ENCODE measurements at regions not wholly inside any gene's neighbourhood (a gene's known extent, or its start where the extent isn't known, plus 50 kb on each side); places are given as distances from the start of the nearest gene placed in this dataset.

DNA sequence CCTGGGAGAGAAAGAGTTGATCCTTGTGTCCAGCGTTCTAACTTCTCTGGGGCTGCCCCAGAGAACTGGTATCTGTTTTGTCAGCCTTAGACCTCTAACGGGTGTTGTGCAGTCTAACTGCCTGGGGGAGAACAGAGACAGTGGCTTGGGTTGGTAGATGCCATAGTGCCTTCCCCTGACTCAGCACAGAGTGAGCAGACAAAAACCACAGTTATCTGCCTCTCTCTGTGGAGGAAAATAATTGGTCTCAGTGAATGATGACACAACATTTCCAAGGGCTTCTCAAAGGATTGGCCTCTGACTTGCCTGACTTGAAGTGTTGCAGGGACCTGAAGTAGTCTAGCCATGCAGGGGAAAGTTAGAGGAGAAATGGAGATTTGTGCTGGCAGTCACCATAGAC is 226.2 kb upstream of the MAN1A1 start:
- DNase-seq (ENCODE audit: low spot score): no peak
- TF ChIP-seq CTCF (conservative IDR thresholded peaks at IDR 0.05; ENCODE audit: low read depth): no peak
- POLR2A ChIA-PET (ENCODE audit: low non-redundant PET): no interaction called here
- CTCF ChIA-PET: no interaction called here
- H3K27ac ChIP-seq: no peak overlapping the region

DNA sequence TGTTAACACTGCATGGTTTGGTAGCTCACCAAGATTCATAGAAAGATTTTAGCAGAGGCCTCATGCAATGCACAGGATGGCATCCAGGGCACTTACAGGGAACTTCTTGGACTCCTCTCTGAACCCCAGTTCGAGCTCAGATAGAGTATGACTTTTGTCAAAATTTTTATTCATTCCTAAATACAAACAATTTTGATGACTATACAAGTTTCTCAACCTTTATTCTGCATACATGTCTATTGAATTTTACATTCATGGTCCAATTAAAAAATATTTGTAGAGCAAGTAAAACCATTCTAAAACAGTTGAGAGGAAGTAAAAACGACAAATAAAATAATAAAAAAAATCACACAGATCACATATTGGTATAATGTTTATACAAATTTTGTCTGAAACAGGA is 219.0 kb upstream of the MAN1A1 start:
- no peak overlapping the region for H3K27ac ChIP-seq
- POLR2A ChIA-PET (ENCODE audit: low non-redundant PET): no interaction called here
- CTCF ChIA-PET: no interaction called here
- no peak for DNase-seq (ENCODE audit: low spot score)
- no peak for TF ChIP-seq CTCF (conservative IDR thresholded peaks at IDR 0.05; ENCODE audit: low read depth)

- ChIA-PET CTCF (interaction anchor here (0.6 kb wide), 1 partner anchor 137 kb away, joined by 4 read pairs; no protein-coding TSS in a partner anchor), POLR2A (ENCODE audit: low non-redundant PET) (no interaction called here)
- no peak overlapping the region for H3K27ac ChIP-seq
- no peak for TF ChIP-seq CTCF (conservative IDR thresholded peaks at IDR 0.05; ENCODE audit: low read depth)
- no peak for DNase-seq (ENCODE audit: low spot score)
Observed at GRCh38 chr6:119566546-119567260, 217.1 kb upstream of the MAN1A1 start.

DNA sequence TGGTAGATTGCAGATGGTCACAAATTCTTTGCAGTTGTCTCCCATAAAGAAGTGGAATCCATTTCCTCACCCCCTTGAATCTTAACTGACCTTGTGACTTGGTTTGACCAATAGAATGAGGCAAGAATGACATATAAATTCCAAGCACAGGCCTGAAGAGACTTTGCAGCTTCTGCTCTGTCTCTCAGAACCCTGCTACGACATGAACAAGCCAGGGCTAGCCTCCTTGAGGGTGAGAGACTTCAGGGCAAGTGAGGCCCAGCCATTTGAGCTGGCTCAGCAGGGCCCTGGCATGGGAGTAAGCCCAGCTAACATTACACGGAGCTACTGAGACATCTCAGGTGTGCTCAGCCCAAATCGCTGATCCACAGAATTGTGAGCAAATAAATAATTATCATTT is 216.3 kb upstream of the MAN1A1 start:
- DNase-seq (ENCODE audit: low spot score): no peak
- ChIA-PET CTCF (interaction anchor here (0.6 kb wide), 1 partner anchor 137 kb away, joined by 4 read pairs; no protein-coding TSS in a partner anchor), POLR2A (ENCODE audit: low non-redundant PET) (no interaction called here)
- no peak for TF ChIP-seq CTCF (conservative IDR thresholded peaks at IDR 0.05; ENCODE audit: low read depth)
- no peak overlapping the region for H3K27ac ChIP-seq

DNA sequence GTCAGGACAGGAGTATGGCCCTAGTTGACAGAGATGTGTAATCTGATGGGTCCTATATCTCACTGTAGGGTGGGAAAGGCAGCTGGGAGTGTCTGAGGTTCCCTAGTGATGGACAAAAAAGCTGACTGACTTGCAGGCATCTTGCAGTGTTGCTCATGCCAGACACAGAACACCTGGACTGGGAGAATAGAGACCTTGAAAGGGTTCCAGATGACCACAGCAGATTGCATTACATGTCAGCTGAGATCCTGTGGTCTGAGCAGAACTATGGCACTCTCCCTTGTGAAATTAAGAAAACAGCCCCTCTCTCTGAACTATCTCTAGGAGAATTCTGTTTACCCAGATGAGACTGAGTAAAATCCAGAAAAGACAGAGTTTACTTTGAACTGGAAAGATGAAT is 212.6 kb upstream of the MAN1A1 start:
- CTCF ChIA-PET: no interaction called here
- H3K27ac ChIP-seq: no peak overlapping the region
- no peak for DNase-seq (ENCODE audit: low spot score)
- no peak for TF ChIP-seq CTCF (conservative IDR thresholded peaks at IDR 0.05; ENCODE audit: low read depth)
- POLR2A ChIA-PET (ENCODE audit: low non-redundant PET): no interaction called here

GRCh38 chr6:119559586-119559985 is 210.0 kb upstream of the MAN1A1 start:
- no peak for DNase-seq (ENCODE audit: low spot score)
- TF ChIP-seq CTCF (conservative IDR thresholded peaks at IDR 0.05; ENCODE audit: low read depth): no peak
- no peak overlapping the region for H3K27ac ChIP-seq
- ChIA-PET CTCF (no interaction called here), POLR2A (ENCODE audit: low non-redundant PET) (no interaction called here)
